ENCODE measurements at regions not wholly inside any gene's neighbourhood (a gene's known extent, or its start where the extent isn't known, plus 50 kb on each side); places are given as distances from the start of the nearest gene placed in this dataset.
"Not testable (repeated sequence)": the region's sequence is repeated elsewhere in the genome, so short reads cannot be mapped to it uniquely, and the experiment has no call there.

GRCh38 chr6:161657-162056, 130.6 kb upstream of the DUSP22 start:
- TF ChIP-seq CTCF (IDR thresholded peaks at IDR 0.05); EZH2 (IDR thresholded peaks at IDR 0.05; ENCODE audit: borderline replicate concordance, insufficient read depth, low read depth, low read length, poor library complexity, severe bottlenecking): not testable (repeated sequence)

Measured in B cell (primary cell).